SH-SY5Y (cell line): ENCODE measurements at regions not wholly inside any gene's neighbourhood (a gene's known extent, or its start where the extent isn't known, plus 50 kb on each side); places are given as distances from the start of the nearest gene placed in this dataset.

Experiments used
- GATA2 ChIP-seq: IDR thresholded peaks from 2 replicates; pipeline ENCODE4 v1.6.1; 2011; ENCODE audit warnings: mild to moderate bottlenecking, low read depth, low read length
- GATA3 ChIP-seq: IDR thresholded peaks from 2 replicates; pipeline ENCODE4 v1.6.1; 2011; ENCODE audit warnings: low read depth, mild to moderate bottlenecking, low read length, moderate library complexity

GRCh38 chr11:134486704-134487103, 74.7 kb upstream of the B3GAT1 start:
- TF ChIP-seq GATA3 (no peak), GATA2 (no peak)
